GM12878 (cell line): ENCODE measurements at regions not wholly inside any gene's neighbourhood (a gene's known extent, or its start where the extent isn't known, plus 50 kb on each side); places are given as distances from the start of the nearest gene placed in this dataset.

Experiments
- ATAC-seq: fragments of 200-7000 bp; cut with Tn5 transposase; 3 replicates; pipeline ENCODE4 v1.9.1; 2020; ENCODE audit warnings: mild to moderate bottlenecking, moderate library complexity
- BruUV-seq: library from RNA; stranded (reverse); fragments of 400-500 nt; replicated peaks from 2 replicates; lab custom pipeline; 2021; lab: Mats Ljungman, UMichigan
- CTCF ChIA-PET: fragments of 300-600 bp; sonication (Branson Sonifier 250); formaldehyde crosslinking; extraction: SDS; loops from one replicate; lab custom pipeline; 2021; ENCODE audit warnings: inconsistent platforms; lab: Yijun Ruan, JAX
- POLR2A ChIA-PET: fragments of 350-600 bp; formaldehyde crosslinking; extraction: SDS; loops from one replicate; lab custom pipeline; 2021; ENCODE audit warnings: inconsistent platforms; lab: Charles Lee
- RAD21 ChIA-PET: fragments of 300-600 bp; sonication (Branson Sonifier 250); formaldehyde crosslinking; loops from one replicate; lab custom pipeline; 2023; ENCODE audit warnings: antibody characterized with exemption; ENCODE audit not compliant: unreplicated experiment; lab: Charles Lee
- SMC1A ChIA-PET: fragments of 300-600 bp; sonication (Branson Sonifier 250); formaldehyde crosslinking; loops from one replicate; lab custom pipeline; 2023; ENCODE audit not compliant: unreplicated experiment, uncharacterized antibody; lab: Charles Lee
- DNase-seq: peaks from one replicate; pipeline ENCODE4 v3.0.0-alpha.2; 2011; ENCODE audit warnings: low read depth, low spot score
- FAIRE-seq: peaks from 3 replicates; lab custom pipeline; 2011; peaks lifted over from hg19 to GRCh38; lab: Jason Lieb, UNC
- H2AFZ ChIP-seq: 2 replicates; pipeline ENCODE4 v1.6.0; 2011; ENCODE audit warnings: low read depth, low read length, control low read depth; ENCODE audit not compliant: control insufficient read depth
- H3K27ac ChIP-seq: 2 replicates; pipeline ENCODE4 v1.5.1; 2011; ENCODE audit warnings: control low read depth; ENCODE audit not compliant: control insufficient read depth, insufficient read depth
- H3K27me3 ChIP-seq, 2 experiments: replicated peaks in 1 of 2; 2 replicates each; pipeline versions ENCODE4 v1.6.0 to v1.6.1; 2011; ENCODE audit warnings: low read length in 1 of 2; ENCODE audit not compliant: control insufficient read depth in 2 of 2, insufficient read depth in 2 of 2
- H3K36me3 ChIP-seq, 2 experiments: 2 replicates each; pipeline ENCODE4 v1.5.1; 2011; ENCODE audit warnings: low read length in 1 of 2; ENCODE audit not compliant: control insufficient read depth in 2 of 2, insufficient read depth in 2 of 2
- H3K4me1 ChIP-seq: 2 replicates; pipeline ENCODE4 v1.6.1; 2011; ENCODE audit warnings: mild to moderate bottlenecking, low read length, moderate library complexity, mixed read lengths; ENCODE audit not compliant: control insufficient read depth, insufficient read depth
- H3K4me2 ChIP-seq: 2 replicates; pipeline ENCODE4 v1.6.0; 2011; ENCODE audit warnings: control low read depth; ENCODE audit not compliant: control insufficient read depth, insufficient read depth
- H3K4me3 ChIP-seq: fragments of 200-600 bp; sonication (generic); 2 replicates; pipeline ENCODE4 v1.5.1; 2016
- H3K79me2 ChIP-seq: 2 replicates; pipeline ENCODE4 v1.6.0; 2011; ENCODE audit warnings: low read length; ENCODE audit not compliant: control insufficient read depth, insufficient read depth
- H3K9ac ChIP-seq: 2 replicates; pipeline ENCODE4 v1.8.0; 2011; ENCODE audit warnings: low read length, control low read depth, mixed read lengths; ENCODE audit not compliant: control insufficient read depth, insufficient read depth
- H3K9me3 ChIP-seq: replicated peaks from 3 replicates; pipeline ENCODE4 v1.5.1; 2011; ENCODE audit warnings: mild to moderate bottlenecking, low read length; ENCODE audit not compliant: control insufficient read depth, insufficient read depth
- H4K20me1 ChIP-seq: 2 replicates; pipeline ENCODE4 v1.6.0; 2011; ENCODE audit not compliant: control insufficient read depth, insufficient read depth
- BHLHE40 ChIP-seq, 2 experiments: fragments of 450-650 bp in 1 of 2; IDR thresholded peaks; 2 replicates each; pipeline ENCODE4 v1.6.1; 2011 to 2017; ENCODE audit warnings: low read depth in 2 of 2, borderline replicate concordance in 1 of 2, improper control_type of control experiment in 1 of 2, low read length in 1 of 2, mild to moderate bottlenecking in 1 of 2
- BRCA1 ChIP-seq: IDR thresholded peaks from 2 replicates; pipeline ENCODE4 v1.6.1; 2011; ENCODE audit warnings: low read depth, low read length, improper control_type of control experiment
- CREB1 ChIP-seq: IDR thresholded peaks from 2 replicates; pipeline ENCODE4 v1.6.1; 2012; ENCODE audit warnings: low read depth, mild to moderate bottlenecking, inconsistent platforms
- DPF2 ChIP-seq: fragments of 450-650 bp; IDR thresholded peaks from 2 replicates; pipeline ENCODE4 v1.6.1; 2017; ENCODE audit warnings: mild to moderate bottlenecking
- E4F1 ChIP-seq: fragments of 450-650 bp; IDR thresholded peaks from 2 replicates; pipeline ENCODE4 v1.6.1; 2018; ENCODE audit warnings: borderline replicate concordance, mild to moderate bottlenecking; ENCODE audit not compliant: partially characterized antibody
- EGR1 ChIP-seq, 2 experiments: IDR thresholded peaks; 1 replicate in 1 of 2; 2 replicates in 1 of 2; pipeline ENCODE4 v1.6.1; 2011 to 2012; ENCODE audit warnings: low read depth in 2 of 2, low read length in 2 of 2, borderline replicate concordance in 1 of 2, mild to moderate bottlenecking in 1 of 2, moderate library complexity in 1 of 2
- MTA2 ChIP-seq: fragments of 450-650 bp; IDR thresholded peaks from 2 replicates; pipeline ENCODE4 v1.6.1; 2016; ENCODE audit warnings: low read depth, mild to moderate bottlenecking, moderate library complexity
- PBX3 ChIP-seq: IDR thresholded peaks from 2 replicates; pipeline ENCODE4 v1.6.1; 2011; ENCODE audit warnings: mild to moderate bottlenecking, low read depth, low read length, moderate library complexity; ENCODE audit not compliant: insufficient replicate concordance
- RB1 ChIP-seq: fragments of 450-650 bp; formaldehyde crosslinking; IDR thresholded peaks from 2 replicates; pipeline ENCODE4 v1.6.1; 2017; ENCODE audit warnings: mild to moderate bottlenecking, borderline replicate concordance
- RBBP5 ChIP-seq: fragments of 200-600 bp; sonication (generic); conservative IDR thresholded peaks from 2 replicates; pipeline ENCODE4 v1.6.1; 2016
- RCOR1 ChIP-seq: conservative IDR thresholded peaks from 2 replicates; pipeline ENCODE4 v1.6.1; 2012; ENCODE audit warnings: low read depth, low read length, improper control_type of control experiment
- RELB ChIP-seq: fragments of 450-650 bp; IDR thresholded peaks from 2 replicates; pipeline ENCODE4 v1.6.1; 2017; ENCODE audit warnings: low read depth, mild to moderate bottlenecking, moderate library complexity
- SMAD5 ChIP-seq: IDR thresholded peaks from 2 replicates; pipeline ENCODE4 v1.6.1; 2016; ENCODE audit warnings: antibody characterized with exemption, low read depth
- ZNF207 ChIP-seq: fragments of 450-650 bp; IDR thresholded peaks from 2 replicates; pipeline ENCODE4 v1.6.1; 2014; ENCODE audit warnings: antibody characterized with exemption, mild to moderate bottlenecking, borderline replicate concordance
- ZZZ3 ChIP-seq: IDR thresholded peaks from 2 replicates; pipeline ENCODE4 v1.6.1; 2011; ENCODE audit warnings: low read depth; ENCODE audit not compliant: control insufficient read depth, insufficient read length
- WGBS: methylation state at CpG from one replicate; pipeline ENCODE4 v1.1.6; 2016; ENCODE audit warnings: low lambda C conversion rate; ENCODE audit not compliant: insufficient replicate concordance, insufficient coverage; ENCODE audit errors: missing lambda C conversion rate; 5-methylcytosine and 5-hydroxymethylcytosine counted together
- in situ Hi-C: fragments of 300-500 bp; cut with MboI; formaldehyde crosslinking; loops from 9 replicates; pipeline ENCODE4 v1.14.3; 2018; ENCODE audit warnings: mixed read lengths
- intact Hi-C: fragments of 100-400 bp; cut with micrococcal nuclease; formaldehyde crosslinking; loops from one replicate; pipeline ENCODE4 v1.14.2; 2022; ENCODE audit not compliant: unreplicated experiment

- intact Hi-C loops = no loop called here
- no peaks in the 10 kb centered on the region for H3K36me3 ChIP-seq
- in situ Hi-C loops = no loop called here
- H3K9me3 ChIP-seq = no peaks in the 10 kb centered on the region
- FAIRE-seq (no peak), ATAC-seq (no peak)
- POLR2A ChIA-PET = no interaction called here
- no peaks in the 10 kb centered on the region for H3K79me2 ChIP-seq
- no peaks in the 10 kb centered on the region for H3K27me3 ChIP-seq
- no peak overlapping the region for H2AFZ ChIP-seq
- no peaks in the 10 kb centered on the region for H3K4me1 ChIP-seq
- 0% methylated on average over 2 of the region's 2 CpGs for WGBS
- SMC1A ChIA-PET = no interaction called here
- no TSS peak for BruUV-seq
- TF ChIP-seq BHLHE40 (IDR thresholded peaks at IDR 0.05; ENCODE audit: borderline replicate concordance in 1 of 2, low read depth in 2 of 2, low read length in 1 of 2) = no peak
- no peak for TF ChIP-seq EGR1 (IDR thresholded peaks at IDR 0.05; ENCODE audit: borderline replicate concordance in 1 of 2, low read depth in 2 of 2, low read length in 2 of 2)
- no peak for TF ChIP-seq RBBP5
- no peak for TF ChIP-seq SMAD5
- TF ChIP-seq BRCA1 = no peak
- no peak for TF ChIP-seq RELB
- no peak for TF ChIP-seq RCOR1
- no peak for TF ChIP-seq RB1
- TF ChIP-seq CREB1 = no peak
- TF ChIP-seq E4F1 = no peak
- TF ChIP-seq PBX3 = no peak
- no peak for TF ChIP-seq ZNF207
- no peak for TF ChIP-seq MTA2
- TF ChIP-seq DPF2 = no peak
- no peak for TF ChIP-seq ZZZ3
- TF ChIP-seq, all 136 proteins: peak for 0
- no peaks in the 10 kb centered on the region for H4K20me1 ChIP-seq
- DNase-seq = no peak
- no peak overlapping the region for H3K4me2 ChIP-seq
- ChIA-PET CTCF (no interaction called here), RAD21 (no interaction called here)
- H3K9ac ChIP-seq = no peak overlapping the region
- H3K4me3 ChIP-seq = no peak overlapping the region
- H3K27ac ChIP-seq = no peak overlapping the region
Observed at GRCh38 chr5:53309653-53310052, 170.8 kb upstream of the FST start.
